ENCODE measurements at regions not wholly inside any gene's neighbourhood (a gene's known extent, or its start where the extent isn't known, plus 50 kb on each side); places are given as distances from the start of the nearest gene placed in this dataset.
"Not testable (repeated sequence)": the region's sequence is repeated elsewhere in the genome, so short reads cannot be mapped to it uniquely, and the experiment has no call there.

DNA sequence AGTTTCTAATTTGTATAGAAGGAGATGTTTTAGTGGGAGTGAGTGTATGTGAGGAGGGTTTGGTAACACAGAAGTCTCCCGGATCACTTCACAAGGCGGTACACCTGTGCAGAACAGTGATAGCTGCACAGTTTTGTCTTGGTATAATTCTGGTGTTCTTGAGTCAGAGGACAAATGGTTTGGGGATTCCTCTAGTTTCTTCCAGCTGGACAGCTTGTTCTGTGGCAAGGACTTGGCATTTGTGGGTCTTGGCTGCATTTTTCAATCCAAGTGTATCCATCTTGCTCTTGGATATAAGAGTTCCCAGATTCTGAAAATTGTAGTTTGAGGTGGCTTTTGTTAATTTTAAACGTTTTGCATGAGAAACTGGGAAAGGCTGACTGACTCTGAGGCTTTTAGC lies 135.7 kb downstream of the AHR start:
- DNase-seq (ENCODE audit: low read depth, low spot score) = no peak
- in situ Hi-C loops (cut with HindIII; ENCODE audit: low pct_unique_long_range_greater_than_20kb, low sequenced_read_pairs) = no loop called here

DNA sequence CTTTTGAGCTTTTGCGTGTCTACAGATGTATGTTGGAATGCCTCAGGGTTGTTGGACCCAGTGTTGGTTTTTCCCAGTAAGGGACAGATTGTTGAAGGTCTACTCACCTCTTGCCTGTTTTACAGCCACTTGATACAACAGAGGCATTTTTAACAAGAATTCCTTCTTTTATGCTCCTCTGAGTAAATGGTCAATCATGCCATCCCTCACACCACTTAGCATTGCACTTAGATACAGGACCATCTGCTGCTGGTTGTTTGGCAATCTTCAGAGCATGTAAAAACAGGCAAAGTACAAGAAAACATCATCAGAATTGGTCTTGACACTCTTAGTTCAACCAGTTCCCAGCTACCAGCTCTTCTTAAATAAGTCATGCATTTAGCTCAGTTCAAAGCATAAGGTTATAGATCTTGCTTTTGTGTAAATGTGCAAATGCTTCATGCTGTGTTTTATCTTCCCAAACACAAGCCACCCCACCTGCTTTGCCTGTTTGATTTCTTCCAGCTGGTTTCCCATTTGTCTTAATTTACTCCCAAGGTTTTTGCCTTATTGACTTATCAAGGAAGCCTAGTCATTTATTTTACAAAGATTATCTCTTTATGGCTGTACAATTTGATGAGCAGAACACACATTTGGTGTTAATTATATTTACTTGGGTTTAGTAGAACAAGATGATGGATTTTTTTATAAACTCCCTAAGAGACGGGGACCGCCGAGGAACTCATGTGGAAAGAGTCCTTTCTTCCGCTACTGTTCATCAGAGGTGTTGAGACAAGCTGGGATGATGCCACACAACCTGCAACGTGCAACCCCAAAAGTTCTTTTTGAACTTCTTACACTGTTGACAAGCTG lies 136.6 kb downstream of the AHR start:
- in situ Hi-C loops (cut with HindIII; ENCODE audit: low pct_unique_long_range_greater_than_20kb, low sequenced_read_pairs) = no loop called here
- DNase-seq (ENCODE audit: low read depth, low spot score) = no peak

GRCh38 chr7:17436126-17436525 lies 137.7 kb downstream of the AHR start:
- peak; percentile 72 for DNase-seq (ENCODE audit: low read depth, low spot score)
- in situ Hi-C loops (cut with HindIII; ENCODE audit: low pct_unique_long_range_greater_than_20kb, low sequenced_read_pairs) = no loop called here

DNA sequence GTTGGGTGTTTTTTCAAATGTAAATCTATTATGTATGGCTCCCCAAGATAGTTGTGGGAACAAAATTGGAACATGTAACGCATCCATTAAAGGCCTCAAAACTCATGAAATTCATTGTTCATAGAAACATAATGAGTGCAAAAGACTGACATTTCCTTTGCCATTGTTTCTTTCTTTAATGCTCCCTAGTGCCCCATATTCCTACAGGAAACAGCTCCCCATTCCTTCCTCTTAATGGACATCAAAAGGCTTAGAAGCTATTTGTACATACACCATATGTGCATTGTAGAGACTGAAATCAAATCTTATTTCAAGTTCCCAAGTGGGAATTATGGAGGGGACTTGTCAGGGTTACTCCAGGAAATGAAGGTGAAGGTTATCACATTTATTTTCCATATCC lies 139.1 kb downstream of the AHR start:
- in situ Hi-C loops (cut with HindIII; ENCODE audit: low pct_unique_long_range_greater_than_20kb, low sequenced_read_pairs) = no loop called here
- DNase-seq (ENCODE audit: low read depth, low spot score) = no peak

- in situ Hi-C loops (cut with HindIII; ENCODE audit: low pct_unique_long_range_greater_than_20kb, low sequenced_read_pairs); DNase-seq (ENCODE audit: low read depth, low spot score): not testable (repeated sequence)
These were observed 141.8 kb downstream of the AHR start for GRCh38 chr7:17440025-17440784.

GRCh38 chr7:17440831-17441230 lies 142.4 kb downstream of the AHR start:
- DNase-seq (ENCODE audit: low read depth, low spot score) = no peak
- in situ Hi-C loops (cut with HindIII; ENCODE audit: low pct_unique_long_range_greater_than_20kb, low sequenced_read_pairs) = no loop called here

- in situ Hi-C loops (cut with HindIII; ENCODE audit: low pct_unique_long_range_greater_than_20kb, low sequenced_read_pairs) = no loop called here
- no peak for DNase-seq (ENCODE audit: low read depth, low spot score)
These were observed 143.1 kb downstream of the AHR start for GRCh38 chr7:17441557-17441956.

DNA sequence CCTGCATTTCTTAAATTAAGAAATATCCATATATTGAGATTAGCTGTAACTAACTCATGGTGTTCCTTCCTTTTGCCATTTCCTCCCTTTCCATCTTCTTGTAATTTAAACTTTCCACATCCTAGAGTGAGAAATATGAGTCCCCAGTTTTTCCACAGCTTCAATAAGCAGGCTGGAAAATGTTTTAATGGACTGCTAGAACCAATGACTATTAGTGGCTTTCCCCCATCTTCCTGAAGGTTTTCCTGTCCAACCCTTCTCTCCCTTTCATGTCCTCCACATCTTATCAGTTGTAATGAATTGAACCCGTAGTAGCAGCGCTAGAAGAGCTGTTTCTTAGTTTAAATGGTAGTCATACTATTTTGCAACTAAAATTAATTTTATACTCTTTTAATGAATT lies 145.7 kb downstream of the AHR start:
- no peak for DNase-seq (ENCODE audit: low read depth, low spot score)
- in situ Hi-C loops (cut with HindIII; ENCODE audit: low pct_unique_long_range_greater_than_20kb, low sequenced_read_pairs) = no loop called here

- peak; percentile 43 for DNase-seq (ENCODE audit: low read depth, low spot score)
- in situ Hi-C loops (cut with HindIII; ENCODE audit: low pct_unique_long_range_greater_than_20kb, low sequenced_read_pairs) = no loop called here
These were observed 146.2 kb downstream of the AHR start for GRCh38 chr7:17444673-17445072.

GRCh38 chr7:17446340-17446739 lies 147.9 kb downstream of the AHR start:
- no peak for DNase-seq (ENCODE audit: low read depth, low spot score)
- in situ Hi-C loops (cut with HindIII; ENCODE audit: low pct_unique_long_range_greater_than_20kb, low sequenced_read_pairs) = no loop called here

DNA sequence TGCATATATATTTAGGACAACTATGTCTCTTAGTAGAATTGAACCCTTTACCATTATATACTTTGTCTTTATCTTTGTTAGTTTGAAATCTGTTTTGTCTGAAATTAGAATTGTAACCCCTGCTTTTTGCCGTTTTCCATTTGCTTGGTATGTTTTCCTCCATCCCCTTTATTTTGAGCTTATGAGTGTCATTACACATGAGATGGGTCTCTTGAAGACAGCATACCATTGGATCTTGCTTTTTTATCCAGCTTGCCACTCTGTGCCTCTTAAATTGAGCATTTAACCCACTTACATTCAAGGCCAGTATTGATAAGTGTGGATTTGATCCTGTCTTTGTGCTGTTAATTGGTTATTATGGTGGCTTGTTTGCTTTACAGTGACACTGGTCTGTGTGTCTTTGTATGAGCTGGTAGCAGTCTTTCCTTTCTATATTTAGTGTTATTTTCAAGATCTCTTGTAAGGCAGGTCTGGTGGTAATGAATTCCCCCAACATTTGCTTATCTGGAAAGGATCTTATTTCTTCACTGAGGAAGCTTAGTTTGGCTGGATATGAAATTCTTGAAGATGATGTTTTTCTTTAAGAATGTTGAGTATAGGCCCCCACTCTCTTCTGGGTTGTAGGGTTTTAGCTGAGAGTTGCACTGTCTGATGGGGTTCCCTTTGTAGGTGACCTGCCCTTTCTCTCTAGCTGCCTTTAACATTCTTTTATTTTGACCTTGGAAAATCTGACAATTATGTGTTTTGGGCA lies 149.5 kb downstream of the AHR start:
- DNase-seq (ENCODE audit: low read depth, low spot score) = no peak
- in situ Hi-C loops (cut with HindIII; ENCODE audit: low pct_unique_long_range_greater_than_20kb, low sequenced_read_pairs) = no loop called here

GRCh38 chr7:17448479-17449423 lies 150.3 kb downstream of the AHR start:
- in situ Hi-C loops (cut with HindIII; ENCODE audit: low pct_unique_long_range_greater_than_20kb, low sequenced_read_pairs) = no loop called here
- no peak for DNase-seq (ENCODE audit: low read depth, low spot score)

DNA sequence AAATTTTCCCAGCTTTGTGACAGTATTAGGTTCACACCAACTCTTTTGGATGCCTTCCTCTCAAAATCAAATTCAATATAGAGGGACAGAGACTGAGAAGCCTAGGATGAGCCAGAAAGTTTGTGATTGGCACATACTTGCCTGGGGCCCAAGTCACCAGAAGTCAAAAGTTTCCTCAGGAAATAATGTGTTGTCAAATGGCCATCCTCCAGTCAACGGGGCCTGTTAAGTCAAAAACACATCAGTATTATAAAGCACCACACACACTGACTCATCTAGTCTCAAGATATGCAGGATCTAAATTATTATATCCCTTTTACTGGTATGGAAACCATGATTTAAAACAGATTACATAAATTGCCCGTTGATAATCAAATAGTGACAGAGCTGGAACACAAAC lies 158.1 kb downstream of the AHR start:
- in situ Hi-C loops (cut with HindIII; ENCODE audit: low pct_unique_long_range_greater_than_20kb, low sequenced_read_pairs) = no loop called here
- DNase-seq (ENCODE audit: low read depth, low spot score) = no peak

DNA sequence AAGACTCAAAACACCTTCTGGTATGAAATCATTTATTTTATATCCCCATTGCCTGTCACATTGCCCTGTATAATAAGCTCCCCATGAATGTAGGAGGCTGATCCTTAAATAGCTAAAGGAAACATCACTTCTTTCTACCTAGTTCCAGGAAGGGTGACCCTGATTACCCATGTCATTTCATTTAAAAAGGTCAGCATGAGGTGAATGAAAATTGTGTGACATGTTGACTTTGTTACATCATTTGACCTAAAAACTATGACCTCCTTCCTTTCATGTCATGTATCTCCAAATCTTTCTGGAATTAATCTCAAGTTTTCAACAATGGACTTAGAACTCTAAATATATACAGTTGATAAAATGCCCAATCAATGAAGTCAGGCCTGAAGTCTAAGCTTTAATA lies 161.5 kb downstream of the AHR start:
- in situ Hi-C loops (cut with HindIII; ENCODE audit: low pct_unique_long_range_greater_than_20kb, low sequenced_read_pairs) = no loop called here

GRCh38 chr7:17460665-17461064 lies 162.2 kb downstream of the AHR start:
- in situ Hi-C loops (cut with HindIII; ENCODE audit: low pct_unique_long_range_greater_than_20kb, low sequenced_read_pairs) = no loop called here
- DNase-seq (ENCODE audit: low read depth, low spot score) = no peak

More for the DNA sequence above, 161.5 kb downstream of the AHR start:
- DNase-seq (ENCODE audit: low read depth, low spot score) = no peak

- peak; percentile 15 for DNase-seq (ENCODE audit: low read depth, low spot score)
- in situ Hi-C loops (cut with HindIII; ENCODE audit: low pct_unique_long_range_greater_than_20kb, low sequenced_read_pairs) = no loop called here
These were observed 163.7 kb downstream of the AHR start for GRCh38 chr7:17462131-17462631.

- no peak for DNase-seq (ENCODE audit: low read depth, low spot score)
- in situ Hi-C loops (cut with HindIII; ENCODE audit: low pct_unique_long_range_greater_than_20kb, low sequenced_read_pairs) = no loop called here
These were observed 165.1 kb downstream of the AHR start for GRCh38 chr7:17463511-17464085.

Data from SK-MEL-5 (cell line).